Activated naive CD8-positive, alpha-beta T cell treated with anti-CD3 and anti-CD28 coated beads, Interleukin-2, amount 50 U/mL, for 24 hours (primary cell): ENCODE measurements at regions not wholly inside any gene's neighbourhood (a gene's known extent, or its start where the extent isn't known, plus 50 kb on each side); places are given as distances from the start of the nearest gene placed in this dataset.
"Not testable (repeated sequence)": the region's sequence is repeated elsewhere in the genome, so short reads cannot be mapped to it uniquely, and the experiment has no call there.

Source experiments
- ATAC-seq: fragments of 150-1000 bp; cut with Tn5 transposase; one replicate; pipeline ENCODE4 v1.10.0; 2021
- DNase-seq: peaks from one replicate; pipeline ENCODE4 v3.0.0; 2021
- H3K27ac Mint-ChIP-seq: one replicate; pipeline ENCODE4 v1.8.0; 2021; ENCODE audit warnings: mild to moderate bottlenecking, mixed read lengths
- H3K27me3 Mint-ChIP-seq: one replicate; pipeline ENCODE4 v1.8.0; 2021; ENCODE audit warnings: mixed read lengths
- H3K36me3 Mint-ChIP-seq: one replicate; pipeline ENCODE4 v1.8.0; 2021; ENCODE audit warnings: low read depth, mixed read lengths
- H3K4me1 Mint-ChIP-seq: one replicate; pipeline ENCODE4 v1.8.0; 2021; ENCODE audit warnings: mixed read lengths
- H3K4me3 Mint-ChIP-seq: one replicate; pipeline ENCODE4 v1.8.0; 2021; ENCODE audit warnings: mild to moderate bottlenecking, moderate library complexity, mixed read lengths
- H3K9me3 Mint-ChIP-seq: one replicate; pipeline ENCODE4 v1.8.0; 2021; ENCODE audit warnings: mixed read lengths

DNA sequence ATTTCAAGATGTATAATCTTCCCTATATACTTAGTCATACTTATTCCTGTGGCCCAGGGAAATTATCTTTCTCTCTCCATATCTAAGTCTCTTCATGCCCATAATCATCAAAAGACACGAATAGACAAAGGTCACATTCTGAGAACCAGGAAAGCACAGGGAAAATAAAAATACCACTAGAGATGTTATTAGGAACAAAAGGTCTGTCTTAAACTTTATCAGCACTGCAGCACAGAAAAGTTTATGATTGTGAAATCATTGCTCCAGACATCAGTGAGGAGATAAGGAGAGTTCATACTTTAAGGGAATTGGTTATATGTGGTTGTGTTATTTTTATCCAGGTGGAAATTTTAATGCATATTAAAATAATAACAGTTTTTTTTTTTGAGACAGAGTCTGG lies 974.6 kb upstream of the CELF2 start:
- no peak overlapping the region for H3K4me3 Mint-ChIP-seq

DNA sequence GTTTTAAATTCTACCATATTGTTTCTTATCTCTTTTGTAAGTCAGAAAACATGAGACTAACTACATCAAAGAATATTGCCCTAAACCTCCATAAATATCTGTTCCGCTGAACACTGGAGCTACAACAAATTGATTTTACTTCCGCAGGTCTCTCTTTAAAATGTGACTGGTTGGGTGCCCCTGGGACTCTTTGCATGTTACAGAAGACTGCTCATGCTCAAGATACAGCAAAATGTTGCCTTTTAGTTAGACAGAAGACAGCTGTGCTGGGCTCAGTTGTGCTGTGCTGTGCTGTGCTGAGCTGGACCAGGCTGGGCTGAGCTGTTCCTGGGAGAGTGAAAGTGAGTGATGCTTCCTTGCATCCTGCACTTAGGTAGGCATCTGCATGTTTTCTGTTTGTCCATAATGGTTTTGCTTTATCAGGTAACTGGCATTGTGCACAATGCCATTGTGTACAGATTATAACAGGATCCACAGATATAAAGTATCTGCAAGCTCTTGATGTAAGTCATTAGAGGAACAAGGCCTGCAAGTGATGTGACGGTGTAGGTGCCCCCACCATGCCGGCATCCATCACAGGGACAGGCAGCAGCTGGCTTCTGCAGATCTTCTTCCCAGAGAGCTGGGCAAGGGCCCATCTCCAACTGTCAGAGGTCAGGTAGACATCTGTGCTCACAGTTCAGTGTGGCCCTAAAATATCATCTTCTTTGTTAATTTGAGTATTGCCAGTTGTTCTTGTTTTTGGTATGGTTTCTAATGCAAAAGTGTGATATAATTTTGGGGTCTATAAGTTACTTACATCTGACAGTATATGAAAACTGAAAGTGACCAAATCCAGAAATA lies 972.5 kb upstream of the CELF2 start:
- H3K36me3 Mint-ChIP-seq, result no peaks in the 10 kb centered on the region
- H3K4me1 Mint-ChIP-seq, result no peaks in the 10 kb centered on the region
- H3K4me3 Mint-ChIP-seq, result no peak overlapping the region
- no peak for ATAC-seq
- no peak for DNase-seq
- H3K27me3 Mint-ChIP-seq, result peaks cover 5% of the 10 kb centered on the region
- peaks cover 5% of the 10 kb centered on the region for H3K9me3 Mint-ChIP-seq
- no peak overlapping the region for H3K27ac Mint-ChIP-seq

More for the DNA sequence above, 974.6 kb upstream of the CELF2 start:
- Mint-ChIP-seq H3K27ac (no peak overlapping the region), H3K27me3 (peaks cover 5% of the 10 kb centered on the region), H3K36me3 (no peaks in the 10 kb centered on the region), H3K4me1 (no peaks in the 10 kb centered on the region), H3K9me3 (peaks cover 5% of the 10 kb centered on the region)
- ATAC-seq (no peak), DNase-seq (no peak)

- Mint-ChIP-seq H3K36me3 (no peaks in the 10 kb centered on the region), H3K27me3 (peaks cover 5% of the 10 kb centered on the region), H3K27ac (no peak overlapping the region), H3K4me1 (no peaks in the 10 kb centered on the region), H3K9me3 (peaks cover 5% of the 10 kb centered on the region), H3K4me3 (no peak overlapping the region)
- DNase-seq (no peak), ATAC-seq (no peak)
These were observed 972.0 kb upstream of the CELF2 start for GRCh38 chr10:10045765-10046028.

DNA sequence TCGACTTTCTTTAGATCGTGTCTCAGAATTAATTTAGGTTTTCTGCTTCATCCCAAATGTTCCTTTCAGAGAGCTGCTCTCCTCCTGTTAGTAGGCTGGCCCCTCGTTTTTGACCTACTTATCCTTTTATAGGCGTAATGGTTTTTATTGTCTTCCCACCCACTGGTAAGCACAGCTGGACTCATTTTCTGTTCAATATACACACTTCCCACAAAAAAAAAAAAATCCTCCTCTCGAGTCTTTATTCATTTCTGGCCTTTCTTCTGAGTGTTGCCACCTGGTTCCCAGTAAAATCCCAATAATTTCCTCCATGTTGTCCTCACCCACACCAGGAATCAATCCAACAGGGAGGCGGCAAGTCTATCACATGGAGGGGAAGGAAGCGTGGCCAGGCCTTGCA lies 970.2 kb upstream of the CELF2 start:
- Mint-ChIP-seq H3K36me3 (no peaks in the 10 kb centered on the region), H3K27ac (no peak overlapping the region), H3K27me3 (peaks cover 8% of the 10 kb centered on the region), H3K9me3 (peaks cover 5% of the 10 kb centered on the region), H3K4me3 (no peak overlapping the region), H3K4me1 (no peaks in the 10 kb centered on the region)
- ATAC-seq (no peak), DNase-seq (no peak)

DNA sequence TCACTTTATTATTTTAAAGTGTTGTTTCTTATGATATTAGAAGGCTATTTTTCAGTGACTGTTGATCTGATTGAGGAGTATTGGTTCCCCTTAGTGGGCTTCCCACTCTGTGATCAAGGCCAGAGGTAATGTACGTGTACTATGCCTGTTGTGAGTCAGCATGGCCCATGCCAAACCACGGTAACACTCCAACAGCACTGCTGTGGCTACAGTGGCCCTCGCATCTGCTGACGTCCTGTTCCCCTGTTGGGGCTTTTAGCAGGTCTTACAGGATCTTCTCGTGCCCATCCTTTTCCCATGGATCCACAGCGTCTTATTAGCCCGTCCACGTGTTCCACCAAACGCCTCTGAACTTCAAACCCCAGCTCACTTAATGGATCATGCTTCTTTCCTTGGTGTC lies 964.6 kb upstream of the CELF2 start:
- no peak overlapping the region for H3K4me3 Mint-ChIP-seq
- no peak overlapping the region for H3K27ac Mint-ChIP-seq
- peaks cover 10% of the 10 kb centered on the region for H3K27me3 Mint-ChIP-seq
- ATAC-seq (no peak), DNase-seq (no peak)
- no peaks in the 10 kb centered on the region for H3K4me1 Mint-ChIP-seq
- H3K36me3 Mint-ChIP-seq, result no peaks in the 10 kb centered on the region
- no peaks in the 10 kb centered on the region for H3K9me3 Mint-ChIP-seq

DNA sequence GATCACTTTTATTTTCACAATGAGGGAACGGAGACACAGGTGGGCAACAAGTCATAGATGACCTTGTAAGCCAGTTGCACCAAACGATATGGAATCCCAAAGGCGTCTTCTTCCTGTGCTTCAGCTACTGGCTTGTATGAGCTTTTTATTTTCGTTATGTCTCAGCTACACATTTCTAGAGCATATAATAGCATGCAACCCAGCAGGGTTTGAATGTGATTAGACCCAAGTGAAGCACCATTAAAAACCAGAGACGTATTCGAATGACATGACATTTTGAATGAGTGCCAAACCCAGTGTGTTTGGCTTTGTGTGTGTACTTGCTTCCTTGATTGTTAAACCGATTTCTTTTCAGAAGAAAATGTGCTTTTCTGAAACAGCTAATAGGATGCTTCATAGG lies 963.2 kb upstream of the CELF2 start:
- DNase-seq, result no peak
- Mint-ChIP-seq H3K4me1 (no peaks in the 10 kb centered on the region), H3K4me3 (no peak overlapping the region), H3K27me3 (peaks cover 12% of the 10 kb centered on the region), H3K36me3 (no peaks in the 10 kb centered on the region), H3K27ac (no peak overlapping the region), H3K9me3 (no peaks in the 10 kb centered on the region)
- no peak for ATAC-seq

DNA sequence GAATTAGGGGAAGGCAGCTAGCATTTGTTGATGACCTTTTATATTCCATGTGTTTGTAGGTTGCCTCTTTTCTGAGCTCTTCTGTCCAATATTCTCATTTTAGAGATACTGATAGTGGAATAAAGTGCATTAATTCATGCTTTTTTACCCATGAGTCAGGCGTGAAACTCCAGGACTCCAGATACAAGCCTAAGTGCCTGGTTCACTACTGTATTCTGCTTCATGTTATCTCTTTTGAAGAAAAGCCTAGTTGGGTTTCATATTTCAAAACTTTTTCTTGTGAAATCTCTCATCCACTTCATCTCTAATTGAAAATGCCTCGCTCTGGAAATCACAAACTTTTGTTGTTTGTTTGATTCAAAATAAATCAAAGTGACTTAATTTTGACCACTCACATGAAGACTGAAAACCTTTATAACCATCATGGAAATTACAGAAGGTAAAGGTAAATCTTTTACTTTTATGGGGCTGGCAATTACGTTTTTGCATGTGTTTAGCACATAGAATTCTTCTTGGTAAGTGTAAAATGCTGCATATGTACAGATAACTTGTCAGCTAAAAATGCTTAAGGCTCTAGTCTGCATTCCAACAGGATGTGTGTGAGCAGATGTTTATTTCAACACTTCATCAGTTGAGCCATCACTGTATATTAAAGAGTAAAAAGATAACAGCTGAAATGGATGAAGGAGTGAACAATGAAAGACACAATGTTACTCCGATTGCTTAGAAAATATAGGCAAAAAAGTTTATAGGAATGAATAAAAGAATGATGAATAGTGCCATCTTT lies 961.8 kb upstream of the CELF2 start:
- Mint-ChIP-seq H3K27me3 (peaks cover 12% of the 10 kb centered on the region), H3K9me3 (no peaks in the 10 kb centered on the region), H3K36me3 (no peaks in the 10 kb centered on the region), H3K27ac (no peak overlapping the region), H3K4me1 (no peaks in the 10 kb centered on the region), H3K4me3 (no peak overlapping the region)
- no peak for DNase-seq
- no peak for ATAC-seq

GRCh38 chr10:10056961-10057360 lies 960.7 kb upstream of the CELF2 start:
- no peak for DNase-seq
- Mint-ChIP-seq H3K4me1 (no peaks in the 10 kb centered on the region), H3K36me3 (no peaks in the 10 kb centered on the region), H3K4me3 (no peak overlapping the region), H3K27me3 (peaks cover 10% of the 10 kb centered on the region), H3K9me3 (no peaks in the 10 kb centered on the region), H3K27ac (no peak overlapping the region)
- ATAC-seq, result no peak

GRCh38 chr10:10067644-10068043 lies 950.0 kb upstream of the CELF2 start:
- Mint-ChIP-seq H3K4me3 (no peak overlapping the region), H3K27me3 (no peaks in the 10 kb centered on the region), H3K27ac (no peak overlapping the region), H3K36me3 (no peaks in the 10 kb centered on the region), H3K9me3 (peaks cover 3% of the 10 kb centered on the region), H3K4me1 (no peaks in the 10 kb centered on the region)
- no peak for ATAC-seq
- no peak for DNase-seq

DNA sequence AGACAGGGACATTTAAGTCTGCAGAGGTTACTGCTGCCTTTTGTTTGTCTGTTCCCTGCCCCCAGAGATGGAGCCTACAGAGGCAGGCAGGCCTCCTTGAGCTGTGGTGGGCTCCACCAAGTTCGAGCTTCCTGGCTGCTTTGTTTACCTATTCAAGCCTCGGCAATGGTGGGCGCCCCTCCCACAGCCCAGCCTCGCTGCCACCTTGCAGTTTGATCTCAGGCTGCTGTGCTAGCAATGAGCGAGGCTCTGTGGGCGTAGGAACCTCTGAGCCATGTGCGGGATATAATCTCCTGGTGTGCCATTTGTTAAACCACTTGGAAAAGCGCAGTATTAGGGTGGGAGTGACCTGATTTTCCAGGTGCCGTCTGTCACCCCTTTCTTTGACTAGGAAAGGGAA lies 942.8 kb upstream of the CELF2 start:
- not testable (repeated sequence) for H3K4me1 Mint-ChIP-seq, H3K27me3 Mint-ChIP-seq, ATAC-seq, H3K27ac Mint-ChIP-seq, H3K36me3 Mint-ChIP-seq, H3K9me3 Mint-ChIP-seq, H3K4me3 Mint-ChIP-seq, DNase-seq

DNA sequence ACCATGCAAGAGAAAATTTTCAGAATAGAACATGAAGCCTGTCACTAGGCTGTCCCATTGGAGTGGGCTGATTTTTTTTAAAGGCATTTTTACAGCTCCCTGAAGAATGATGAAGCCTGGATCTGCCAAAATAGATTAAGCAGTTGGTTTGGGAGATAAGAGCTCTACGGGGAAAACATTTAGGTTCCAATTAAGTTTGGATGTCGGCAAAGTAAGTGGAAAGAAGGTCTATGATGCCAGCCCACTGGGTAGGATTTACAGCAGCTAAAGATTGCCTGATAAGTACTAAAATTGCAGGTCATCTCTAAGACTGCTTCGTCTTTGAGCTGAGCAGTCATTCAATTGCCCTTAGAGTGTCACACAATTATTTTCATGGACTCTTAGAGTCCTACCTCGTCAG lies 939.2 kb upstream of the CELF2 start:
- Mint-ChIP-seq H3K27ac (no peak overlapping the region), H3K9me3 (peaks cover 7% of the 10 kb centered on the region), H3K4me1 (no peaks in the 10 kb centered on the region), H3K36me3 (no peaks in the 10 kb centered on the region), H3K27me3 (peaks cover 5% of the 10 kb centered on the region), H3K4me3 (no peak overlapping the region)
- DNase-seq (no peak), ATAC-seq (no peak)

- H3K36me3 Mint-ChIP-seq, result no peaks in the 10 kb centered on the region
- no peaks in the 10 kb centered on the region for H3K9me3 Mint-ChIP-seq
- H3K27ac Mint-ChIP-seq, result no peak overlapping the region
- H3K4me3 Mint-ChIP-seq, result no peak overlapping the region
- H3K4me1 Mint-ChIP-seq, result no peaks in the 10 kb centered on the region
- ATAC-seq (no peak), DNase-seq (no peak)
- peaks cover 2% of the 10 kb centered on the region for H3K27me3 Mint-ChIP-seq
These were observed 925.1 kb upstream of the CELF2 start for GRCh38 chr10:10092581-10092980.

DNA sequence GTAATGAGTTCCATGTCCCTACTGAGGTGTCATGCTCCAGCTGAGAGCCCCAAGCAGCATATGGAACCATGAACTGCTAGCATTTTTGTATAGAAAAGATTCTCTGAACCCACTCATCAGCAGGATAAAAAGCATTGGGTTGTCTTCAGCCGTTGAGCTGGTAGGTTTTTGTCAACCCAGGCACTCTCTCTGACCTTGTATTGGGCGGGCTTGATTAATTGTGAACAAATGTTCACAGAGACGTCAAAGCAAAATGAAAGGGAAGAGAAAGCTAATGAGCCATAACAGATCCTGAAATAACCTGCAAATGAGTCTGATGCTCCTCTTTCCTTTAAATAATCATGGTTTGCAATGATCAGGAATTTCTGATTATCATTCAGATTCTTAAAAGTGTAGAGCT lies 924.7 kb upstream of the CELF2 start:
- Mint-ChIP-seq H3K36me3 (no peaks in the 10 kb centered on the region), H3K27me3 (peaks cover 2% of the 10 kb centered on the region), H3K27ac (no peak overlapping the region), H3K4me3 (no peak overlapping the region), H3K9me3 (no peaks in the 10 kb centered on the region), H3K4me1 (no peaks in the 10 kb centered on the region)
- ATAC-seq, result no peak
- DNase-seq, result no peak

- H3K27ac Mint-ChIP-seq, result no peak overlapping the region
- no peaks in the 10 kb centered on the region for H3K4me1 Mint-ChIP-seq
- H3K9me3 Mint-ChIP-seq, result peaks cover 8% of the 10 kb centered on the region
- peaks cover 2% of the 10 kb centered on the region for H3K27me3 Mint-ChIP-seq
- ATAC-seq, result no peak
- no peaks in the 10 kb centered on the region for H3K36me3 Mint-ChIP-seq
- no peak for DNase-seq
- H3K4me3 Mint-ChIP-seq, result no peak overlapping the region
These were observed 923.0 kb upstream of the CELF2 start for GRCh38 chr10:10094691-10095090.

DNA sequence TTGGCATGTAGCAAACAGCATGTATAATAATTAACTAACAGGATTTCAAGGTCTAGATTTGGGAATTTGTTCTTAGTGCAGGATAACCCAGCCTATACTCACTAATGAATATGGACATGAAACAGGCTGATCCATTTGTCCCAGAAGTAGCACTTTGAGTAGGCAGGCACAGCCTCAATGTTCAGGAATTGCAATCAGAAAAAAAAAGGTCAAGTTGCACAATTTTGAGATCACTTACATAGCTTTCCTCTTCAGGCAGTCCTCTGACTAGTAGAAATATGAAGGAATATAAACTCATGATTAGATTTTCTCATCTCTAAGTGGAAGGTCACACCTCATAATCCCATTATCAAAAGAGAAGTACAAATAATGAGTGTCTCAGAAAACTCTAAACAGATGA lies 921.4 kb upstream of the CELF2 start:
- ATAC-seq (no peak), DNase-seq (no peak)
- Mint-ChIP-seq H3K4me3 (no peak overlapping the region), H3K27ac (no peak overlapping the region), H3K27me3 (peaks cover 2% of the 10 kb centered on the region), H3K9me3 (peaks cover 8% of the 10 kb centered on the region), H3K4me1 (no peaks in the 10 kb centered on the region), H3K36me3 (no peaks in the 10 kb centered on the region)
